Embryonic facial prominence (tissue), 1 donor: ENCODE measurements at regions not wholly inside any gene's neighbourhood (a gene's known extent, or its start where the extent isn't known, plus 50 kb on each side); places are given as distances from the start of the nearest gene placed in this dataset.
"Not testable (repeated sequence)": the region's sequence is repeated elsewhere in the genome, so short reads cannot be mapped to it uniquely, and the experiment has no call there.

Experiments
- DNase-seq: peaks from one replicate; pipeline ENCODE4 v3.0.0-alpha.2; 2016; ENCODE audit errors: extremely low spot score

- no peak for DNase-seq
These were observed 235.2 kb upstream of the IRF2BP2 start for GRCh38 chr1:234845097-234845660.

DNA sequence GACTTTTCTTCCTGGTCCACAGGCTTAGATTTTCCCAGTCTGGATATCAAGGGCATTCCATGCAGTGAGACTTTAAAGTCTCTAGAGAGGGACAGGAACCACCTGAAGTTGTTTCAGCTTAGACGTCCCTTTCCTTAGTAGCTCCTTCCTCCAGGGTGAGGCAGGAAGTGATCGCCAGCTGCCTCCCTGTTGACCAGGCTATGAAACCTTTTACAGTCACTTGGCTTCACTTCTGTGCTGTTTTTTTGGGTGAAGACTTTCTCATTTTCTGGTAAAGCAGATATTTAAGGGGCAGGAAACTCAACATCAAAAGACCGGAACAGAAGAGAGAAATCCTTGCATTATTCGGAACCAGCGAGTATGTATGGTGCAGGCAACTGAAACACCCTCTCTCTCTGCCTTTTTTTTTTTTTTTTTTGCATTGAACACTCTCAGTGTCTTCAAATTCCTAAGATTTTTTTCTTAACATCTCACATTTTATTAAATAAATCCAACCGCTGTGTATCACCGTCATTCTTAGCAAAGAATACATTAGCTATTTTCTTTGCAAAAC lies 234.6 kb upstream of the IRF2BP2 start:
- DNase-seq = no peak

DNA sequence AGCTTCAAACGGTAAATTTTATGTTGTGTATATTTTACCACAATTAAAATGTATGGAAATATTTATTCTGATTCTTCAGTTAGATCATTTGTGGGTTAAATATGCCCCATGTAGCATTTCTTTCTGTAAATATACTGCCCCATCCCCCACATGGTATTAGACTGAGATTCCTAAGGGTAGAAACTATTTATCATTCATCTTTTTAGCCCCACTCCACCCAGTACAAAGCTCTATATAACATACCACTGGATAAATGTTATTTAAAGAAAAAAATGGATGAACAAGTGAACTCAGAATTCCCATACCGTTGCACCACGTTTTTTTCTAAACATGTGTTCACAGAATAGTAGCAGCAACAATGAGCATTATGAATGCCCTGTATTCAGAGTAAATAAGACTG lies 234.0 kb upstream of the IRF2BP2 start:
- DNase-seq = no peak

- no peak for DNase-seq
These were observed 233.0 kb upstream of the IRF2BP2 start for GRCh38 chr1:234842726-234843641.

- no peak for DNase-seq
These were observed 231.8 kb upstream of the IRF2BP2 start for GRCh38 chr1:234841710-234842231.

- no peak for DNase-seq
These were observed 231.3 kb upstream of the IRF2BP2 start for GRCh38 chr1:234841281-234841680.

DNA sequence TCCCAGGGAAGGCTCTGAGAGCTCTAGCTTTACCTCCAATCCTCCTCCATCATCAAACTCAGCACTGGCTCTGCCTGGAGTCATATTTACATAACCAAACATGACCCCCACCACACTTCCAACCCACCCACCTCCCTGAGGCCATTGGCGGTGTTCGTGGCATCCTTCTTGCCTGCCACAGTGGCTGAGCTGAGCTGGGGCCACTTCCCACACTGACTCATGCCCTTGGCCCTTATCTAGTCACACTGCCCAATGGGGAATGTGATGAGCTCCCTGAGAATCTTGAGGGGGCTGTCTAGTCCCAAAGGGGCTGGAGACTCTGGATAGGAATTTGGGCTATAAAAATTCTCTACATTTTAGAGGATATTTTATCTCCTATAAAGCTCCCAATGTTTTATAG lies 230.9 kb upstream of the IRF2BP2 start:
- DNase-seq = no peak

DNA sequence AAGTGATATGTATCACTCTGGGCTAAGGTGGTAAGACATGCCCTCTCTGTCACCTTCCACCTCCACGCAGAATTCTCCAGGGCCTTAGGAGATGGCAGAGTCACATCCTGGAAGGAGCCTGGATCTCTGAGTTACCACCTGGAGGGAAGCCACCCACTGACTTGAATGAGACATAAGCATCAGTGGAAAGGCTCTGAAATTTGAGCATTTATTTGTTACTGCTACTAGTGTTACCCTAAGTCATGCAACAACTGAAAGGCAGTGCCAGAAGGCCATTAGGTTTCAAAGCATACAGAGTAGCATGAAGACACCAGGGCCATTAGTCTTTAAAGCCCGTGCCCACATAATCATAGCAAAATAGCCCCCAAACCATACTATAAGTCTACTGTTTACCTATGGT lies 230.3 kb upstream of the IRF2BP2 start:
- no peak for DNase-seq

- no peak for DNase-seq
These were observed 229.7 kb upstream of the IRF2BP2 start for GRCh38 chr1:234839663-234840062.

- DNase-seq = no peak
These were observed 228.8 kb upstream of the IRF2BP2 start for GRCh38 chr1:234838820-234839219.

DNA sequence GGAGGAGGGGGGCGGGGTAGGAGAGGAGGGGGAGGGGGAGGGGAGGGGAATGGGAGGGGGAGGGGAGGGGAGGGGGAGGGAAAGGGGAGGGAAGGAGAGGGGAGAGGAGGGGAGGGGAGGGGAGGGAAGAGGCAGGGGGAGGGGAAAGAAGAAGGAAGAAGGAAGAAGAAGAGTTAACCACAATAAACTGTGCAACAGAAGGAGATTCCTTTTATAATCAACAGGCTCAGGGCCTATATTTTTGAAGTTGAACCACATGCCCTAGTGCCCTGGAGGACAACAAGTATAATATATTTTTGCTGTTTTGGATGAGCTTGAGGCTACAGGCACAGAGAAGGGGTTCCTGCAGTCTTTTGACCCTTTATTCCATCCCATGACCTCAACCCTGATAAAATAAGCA lies 228.2 kb upstream of the IRF2BP2 start:
- DNase-seq = no peak

DNA sequence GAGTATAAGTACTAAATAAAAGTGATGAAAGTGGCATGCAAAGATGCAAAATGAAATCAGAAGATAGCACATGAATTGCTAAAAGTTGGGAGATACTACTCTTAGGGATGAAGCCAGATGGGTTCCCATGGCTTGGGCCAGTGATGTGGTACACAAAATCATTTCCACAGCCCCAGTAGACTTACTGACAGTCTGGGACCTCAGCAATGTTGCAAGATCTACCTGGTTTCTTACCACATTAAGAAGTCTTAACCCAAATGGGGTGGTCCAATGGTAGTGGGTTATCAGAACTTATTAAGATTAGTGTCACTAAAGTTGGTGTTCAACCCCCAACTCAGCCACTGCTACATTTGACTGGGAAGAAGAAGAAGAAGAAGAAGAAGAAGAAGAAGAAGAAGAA lies 227.7 kb upstream of the IRF2BP2 start:
- no peak for DNase-seq

- DNase-seq = no peak
These were observed 226.9 kb upstream of the IRF2BP2 start for GRCh38 chr1:234836776-234837357.

DNA sequence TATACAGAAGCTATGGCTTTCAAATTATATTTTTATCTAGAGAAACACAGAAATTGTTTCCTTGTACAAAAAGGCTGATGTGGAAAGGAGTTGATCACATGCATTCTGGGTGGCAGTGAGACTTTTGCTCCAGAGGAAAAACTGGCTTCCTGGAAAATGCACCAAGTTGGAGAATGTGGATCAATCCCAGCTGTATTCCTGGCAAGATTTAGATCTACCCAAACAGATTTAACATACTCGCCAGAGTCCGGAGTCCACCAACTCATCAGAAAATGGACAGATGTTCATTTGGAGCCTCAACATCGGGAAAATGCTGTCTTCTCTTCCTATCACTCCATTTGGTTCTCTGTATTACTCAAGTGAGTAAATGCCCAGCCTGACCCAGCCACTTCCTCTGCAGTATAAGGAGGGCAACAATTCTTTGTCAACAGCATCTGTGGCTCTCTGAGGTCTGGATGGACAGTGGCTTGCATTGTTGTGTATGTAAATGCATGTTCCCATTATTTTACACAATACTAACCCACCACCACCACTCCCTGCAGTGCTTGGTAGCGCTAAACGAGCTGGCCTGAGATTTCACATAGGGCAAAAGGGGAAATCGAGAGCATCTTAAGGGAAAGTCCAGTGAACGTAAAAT lies 226.2 kb upstream of the IRF2BP2 start:
- no peak for DNase-seq

DNA sequence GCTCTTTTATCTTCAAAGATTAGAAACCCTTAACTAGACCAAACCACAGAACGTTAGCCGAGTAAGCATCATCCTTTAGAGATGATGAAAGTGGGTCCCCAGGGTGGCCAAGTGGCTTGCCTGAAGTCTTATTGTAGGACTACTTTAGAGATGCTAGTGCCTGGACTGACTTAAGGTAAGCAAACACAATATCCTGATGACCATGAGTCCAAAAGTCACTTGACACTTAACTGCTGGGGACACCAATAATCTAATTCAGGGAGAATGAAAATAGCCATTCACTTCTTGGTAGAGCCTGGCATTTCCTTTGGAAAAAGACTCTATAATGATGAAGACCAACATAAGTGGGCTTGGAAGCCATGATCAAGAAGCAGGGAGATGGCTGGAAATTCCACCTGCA lies 225.3 kb upstream of the IRF2BP2 start:
- DNase-seq = no peak

DNA sequence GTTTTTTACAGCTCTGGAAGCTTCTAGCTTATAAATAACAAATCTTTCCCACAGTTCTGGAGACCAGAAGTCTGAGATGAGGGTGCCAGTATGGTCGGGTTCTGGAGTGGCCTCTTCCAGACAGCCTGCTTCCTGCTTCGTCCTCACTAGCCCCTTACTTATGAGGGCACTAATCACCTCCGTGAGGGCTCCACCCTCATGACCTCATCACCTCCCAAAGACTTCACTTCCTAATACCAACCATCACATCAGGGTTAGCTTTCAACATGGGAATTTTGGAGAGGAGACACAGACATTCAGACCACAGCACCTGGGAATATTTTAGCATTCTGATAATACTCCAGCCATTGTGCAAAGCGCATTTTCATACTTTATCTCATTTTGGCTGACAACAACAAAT lies 223.7 kb upstream of the IRF2BP2 start:
- no peak for DNase-seq

DNA sequence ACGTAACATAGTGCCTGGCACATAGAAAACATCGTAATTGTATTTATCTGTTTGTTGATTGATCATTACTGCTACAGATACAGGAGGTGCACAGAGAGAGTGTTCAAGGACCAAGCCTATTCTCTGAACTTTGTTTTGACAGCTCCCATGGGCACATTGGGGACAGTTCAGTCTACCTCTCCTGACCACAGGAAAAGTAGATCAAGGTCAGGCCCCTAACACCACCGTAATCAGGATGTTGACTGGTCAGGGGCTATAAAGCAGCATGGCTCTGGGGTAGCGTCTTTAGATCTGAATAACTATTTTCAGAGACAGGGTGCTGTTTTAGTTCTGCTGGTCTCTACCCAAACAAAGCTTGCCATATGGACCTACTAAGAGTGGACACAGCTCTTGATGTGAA lies 223.1 kb upstream of the IRF2BP2 start:
- DNase-seq = no peak

DNA sequence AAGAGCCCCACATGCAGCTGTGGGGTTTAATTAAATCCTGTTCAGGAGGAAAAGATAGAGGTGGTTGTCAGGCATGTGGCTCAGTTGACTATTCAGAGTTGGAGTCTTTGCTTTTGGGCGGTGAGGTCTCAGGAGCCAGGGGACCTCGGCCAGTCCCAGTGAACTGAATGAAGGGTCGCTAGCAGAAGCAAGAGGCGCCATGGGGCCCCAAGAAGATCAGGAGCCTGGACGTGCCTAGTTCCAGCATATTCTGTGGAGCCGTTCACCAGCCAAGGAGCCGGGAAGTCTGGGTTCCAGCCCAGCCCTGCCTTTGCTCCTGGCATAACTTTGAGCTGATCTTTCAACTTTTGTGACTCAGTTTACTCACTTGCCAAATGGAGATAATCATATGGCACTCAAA lies 217.7 kb upstream of the IRF2BP2 start:
- DNase-seq = no peak

- DNase-seq = no peak
These were observed 217.2 kb upstream of the IRF2BP2 start for GRCh38 chr1:234827181-234827580.

DNA sequence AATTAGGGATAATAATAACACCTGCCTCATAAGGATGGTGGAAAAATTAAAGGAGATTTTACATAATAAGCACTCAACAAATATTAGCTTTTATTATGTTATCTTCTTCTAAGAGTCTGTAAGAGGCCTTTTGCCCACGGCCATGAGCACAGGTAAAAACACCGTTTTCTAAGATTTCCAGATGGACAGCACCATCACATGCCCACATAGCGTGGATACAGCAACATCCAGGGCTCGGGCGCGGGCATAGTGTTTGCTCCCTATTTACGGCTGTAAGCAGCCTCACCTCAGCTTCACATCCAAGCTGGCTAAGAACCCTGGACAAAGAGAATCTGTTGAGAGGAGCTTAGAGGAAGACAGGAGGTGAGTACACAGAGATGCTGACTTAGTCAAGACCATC lies 216.4 kb upstream of the IRF2BP2 start:
- DNase-seq = no peak

DNA sequence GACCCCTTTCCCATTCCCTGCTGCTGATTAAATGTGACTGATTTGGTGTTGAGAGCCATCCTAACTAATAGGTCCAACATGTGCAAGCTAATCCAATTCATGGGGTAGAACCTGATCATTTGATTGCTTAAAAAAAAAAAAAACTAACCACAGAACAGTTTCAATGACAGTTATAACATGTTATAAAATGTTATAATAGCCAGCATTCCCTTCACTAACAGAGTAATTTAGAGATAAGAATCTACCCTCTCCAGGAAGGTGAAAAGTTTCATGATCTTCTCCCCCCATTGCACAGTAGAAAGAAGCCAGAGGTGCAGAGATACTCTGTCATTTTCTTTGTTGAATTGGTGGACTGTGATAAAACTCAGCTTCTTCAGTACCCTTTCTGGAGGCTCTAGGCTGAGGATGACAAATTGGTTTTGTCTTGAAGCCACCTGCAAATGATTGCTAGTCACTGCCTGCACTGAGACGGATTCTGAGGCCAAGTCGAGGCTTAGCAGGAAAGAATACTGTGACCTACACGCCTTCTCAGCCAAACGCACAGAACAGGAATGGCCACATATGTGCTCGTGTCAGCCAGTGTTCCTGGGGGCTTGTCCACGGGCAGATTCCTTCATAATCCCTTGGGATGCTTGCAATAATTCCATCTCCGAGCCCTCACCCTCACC lies 215.7 kb upstream of the IRF2BP2 start:
- DNase-seq = no peak

- not testable (repeated sequence) for DNase-seq
These were observed 214.9 kb upstream of the IRF2BP2 start for GRCh38 chr1:234824836-234825235.
